ENCODE measurements at regions not wholly inside any gene's neighbourhood (a gene's known extent, or its start where the extent isn't known, plus 50 kb on each side); places are given as distances from the start of the nearest gene placed in this dataset.

DNA sequence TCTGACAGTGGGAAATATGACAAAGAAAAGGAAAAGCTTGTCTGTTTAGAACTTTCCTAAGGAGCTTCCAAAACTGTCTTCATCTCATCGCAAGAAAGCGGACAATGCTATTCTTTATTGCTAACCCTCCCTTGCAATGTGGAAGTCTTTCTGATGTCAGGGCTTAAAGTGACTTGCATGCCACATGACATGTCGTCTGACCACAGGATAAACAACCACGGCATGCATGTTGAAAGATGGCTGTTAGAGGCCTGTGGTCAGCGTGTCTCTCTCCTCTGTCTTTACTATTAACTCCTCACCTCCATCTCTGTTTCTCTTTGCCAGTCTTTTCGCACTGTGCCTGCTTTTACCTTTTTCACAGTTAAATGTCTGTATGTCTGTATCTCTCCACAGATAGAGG is 389.8 kb downstream of the LNPK start:
- TF ChIP-seq FOS (IDR thresholded peaks at IDR 0.05; ENCODE audit: borderline replicate concordance, insufficient read depth, low read length), result no peak
- TF ChIP-seq, protein P1, sequence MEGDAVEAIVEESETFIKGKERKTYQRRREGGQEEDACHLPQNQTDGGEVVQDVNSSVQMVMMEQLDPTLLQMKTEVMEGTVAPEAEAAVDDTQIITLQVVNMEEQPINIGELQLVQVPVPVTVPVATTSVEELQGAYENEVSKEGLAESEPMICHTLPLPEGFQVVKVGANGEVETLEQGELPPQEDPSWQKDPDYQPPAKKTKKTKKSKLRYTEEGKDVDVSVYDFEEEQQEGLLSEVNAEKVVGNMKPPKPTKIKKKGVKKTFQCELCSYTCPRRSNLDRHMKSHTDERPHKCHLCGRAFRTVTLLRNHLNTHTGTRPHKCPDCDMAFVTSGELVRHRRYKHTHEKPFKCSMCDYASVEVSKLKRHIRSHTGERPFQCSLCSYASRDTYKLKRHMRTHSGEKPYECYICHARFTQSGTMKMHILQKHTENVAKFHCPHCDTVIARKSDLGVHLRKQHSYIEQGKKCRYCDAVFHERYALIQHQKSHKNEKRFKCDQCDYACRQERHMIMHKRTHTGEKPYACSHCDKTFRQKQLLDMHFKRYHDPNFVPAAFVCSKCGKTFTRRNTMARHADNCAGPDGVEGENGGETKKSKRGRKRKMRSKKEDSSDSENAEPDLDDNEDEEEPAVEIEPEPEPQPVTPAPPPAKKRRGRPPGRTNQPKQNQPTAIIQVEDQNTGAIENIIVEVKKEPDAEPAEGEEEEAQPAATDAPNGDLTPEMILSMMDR (IDR thresholded peaks at IDR 0.05; ENCODE audit: extremely low read depth in 1 of 2, insufficient read depth in 1 of 2, low read depth in 1 of 2, low read length in 2 of 2), result no peak
- no peak for TF ChIP-seq POLR2A (IDR thresholded peaks at IDR 0.05; ENCODE audit: low read depth, low read length)
- TF ChIP-seq, protein P2, sequence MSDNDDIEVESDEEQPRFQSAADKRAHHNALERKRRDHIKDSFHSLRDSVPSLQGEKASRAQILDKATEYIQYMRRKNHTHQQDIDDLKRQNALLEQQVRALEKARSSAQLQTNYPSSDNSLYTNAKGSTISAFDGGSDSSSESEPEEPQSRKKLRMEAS (IDR thresholded peaks at IDR 0.05; ENCODE audit: insufficient read depth, insufficient read length), result no peak

Data from endothelial cell of umbilical vein (primary cell).